GM12891 (cell line): ENCODE measurements at regions not wholly inside any gene's neighbourhood (a gene's known extent, or its start where the extent isn't known, plus 50 kb on each side); places are given as distances from the start of the nearest gene placed in this dataset.

Experiments
- PAX5 ChIP-seq: IDR thresholded peaks from 2 replicates; pipeline ENCODE4 v1.6.1; 2011; ENCODE audit warnings: low read length, moderate library complexity, mild to moderate bottlenecking; ENCODE audit not compliant: insufficient read depth, severe bottlenecking
- POLR2A ChIP-seq: IDR thresholded peaks from 2 replicates; pipeline ENCODE4 v1.6.1; 2011; ENCODE audit warnings: low read depth, low read length, control low read depth
- POLR2AphosphoS5 ChIP-seq: IDR thresholded peaks from 2 replicates; pipeline ENCODE4 v1.6.1; 2011; ENCODE audit warnings: low read depth, low read length, control low read depth

- no peak for TF ChIP-seq POLR2A
- TF ChIP-seq POLR2AphosphoS5 = no peak
- no peak for TF ChIP-seq PAX5
Measured at GRCh38 chr9:89663614-89663970, 58.8 kb downstream of the GADD45G start.
